ENCODE measurements at regions not wholly inside any gene's neighbourhood (a gene's known extent, or its start where the extent isn't known, plus 50 kb on each side); places are given as distances from the start of the nearest gene placed in this dataset.

- TF ChIP-seq POLR2A (IDR thresholded peaks at IDR 0.05; ENCODE audit: control extremely low read depth in 1 of 2, low read depth in 2 of 2, low read length in 2 of 2) = no peak
- TF ChIP-seq TEAD4 (IDR thresholded peaks at IDR 0.05; ENCODE audit: low read depth, low read length) = no peak
- no peak for TF ChIP-seq GTF2F1 (IDR thresholded peaks at IDR 0.05; ENCODE audit: borderline replicate concordance, low read depth, low read length)
- no peak for TF ChIP-seq CREB1 (IDR thresholded peaks at IDR 0.05)
- TF ChIP-seq CTCF (IDR thresholded peaks at IDR 0.05; ENCODE audit: control extremely low read depth in 1 of 3, insufficient read depth in 1 of 3, low read depth in 1 of 3, low read length in 3 of 3) = no peak
Observed at GRCh38 chrX:10697616-10698317, 77.4 kb upstream of the MID1 start.
